H9 (cell line): ENCODE measurements at regions not wholly inside any gene's neighbourhood (a gene's known extent, or its start where the extent isn't known, plus 50 kb on each side); places are given as distances from the start of the nearest gene placed in this dataset.

Source experiments
- DNase-seq: peaks from one replicate; pipeline ENCODE4 v3.0.0-alpha.2; 2017
- H2AFZ ChIP-seq: one replicate; pipeline ENCODE4 v1.6.1; 2013; ENCODE audit warnings: mild to moderate bottlenecking, low read length, control low read depth, moderate library complexity
- H2AK5ac ChIP-seq: 2 replicates; pipeline ENCODE4 v1.6.1; 2013; ENCODE audit warnings: low read length, control low read depth, mixed read lengths; ENCODE audit not compliant: insufficient read length
- H2BK120ac ChIP-seq: one replicate; pipeline ENCODE4 v1.6.1; 2013; ENCODE audit warnings: low read depth, mild to moderate bottlenecking, low read length, control low read depth, inconsistent platforms; ENCODE audit not compliant: poor library complexity, severe bottlenecking
- H2BK12ac ChIP-seq: 2 replicates; pipeline ENCODE4 v1.6.1; 2013; ENCODE audit warnings: low read length, control low read depth, mixed read lengths, low read depth; ENCODE audit not compliant: insufficient read length
- H2BK15ac ChIP-seq: 2 replicates; pipeline ENCODE4 v1.6.1; 2013; ENCODE audit warnings: low read depth, low read length, control low read depth
- H2BK20ac ChIP-seq: one replicate; pipeline ENCODE4 v1.6.1; 2013; ENCODE audit warnings: low read depth, mild to moderate bottlenecking, low read length, control low read depth, inconsistent platforms; ENCODE audit not compliant: poor library complexity, severe bottlenecking
- H2BK5ac ChIP-seq: 2 replicates; pipeline ENCODE4 v1.6.1; 2013; ENCODE audit warnings: low read length, control low read depth, mixed read lengths; ENCODE audit not compliant: insufficient read length
- H3K14ac ChIP-seq: 2 replicates; pipeline ENCODE4 v1.6.1; 2013; ENCODE audit warnings: low read length, control low read depth; ENCODE audit not compliant: insufficient read depth
- H3K18ac ChIP-seq: 2 replicates; pipeline ENCODE4 v1.6.1; 2013; ENCODE audit warnings: low read depth, mild to moderate bottlenecking, mixed read lengths, low read length, control low read depth; ENCODE audit not compliant: insufficient read length
- H3K23ac ChIP-seq: 2 replicates; pipeline ENCODE4 v1.6.1; 2013; ENCODE audit warnings: low read length, control low read depth, mixed read lengths, low read depth; ENCODE audit not compliant: insufficient read length
- H3K23me2 ChIP-seq: 2 replicates; pipeline ENCODE4 v1.6.1; 2013; ENCODE audit warnings: low read depth, mild to moderate bottlenecking, mixed read lengths, low read length, control low read depth; ENCODE audit not compliant: insufficient read length, poor library complexity, severe bottlenecking
- H3K27ac ChIP-seq: 2 replicates; pipeline ENCODE4 v1.5.1; 2013; ENCODE audit warnings: low read length, control low read depth, mixed read lengths, low read depth; ENCODE audit not compliant: insufficient read length
- H3K27me3 ChIP-seq: 2 replicates; pipeline ENCODE4 v1.6.1; 2013; ENCODE audit warnings: low read length, control low read depth, inconsistent platforms; ENCODE audit not compliant: insufficient read depth
- H3K4ac ChIP-seq: 2 replicates; pipeline ENCODE4 v1.6.1; 2013; ENCODE audit warnings: low read depth, mild to moderate bottlenecking, control low read depth, inconsistent platforms, low read length, moderate library complexity
- H3K4me1 ChIP-seq: 2 replicates; pipeline ENCODE4 v1.6.1; 2013; ENCODE audit warnings: low read length, control low read depth, inconsistent platforms; ENCODE audit not compliant: insufficient read depth
- H3K4me2 ChIP-seq: 2 replicates; pipeline ENCODE4 v1.6.1; 2013; ENCODE audit warnings: low read length, control low read depth, mixed read lengths; ENCODE audit not compliant: insufficient read length, insufficient read depth
- H3K56ac ChIP-seq: 2 replicates; pipeline ENCODE4 v1.6.1; 2013; ENCODE audit warnings: low read depth, mild to moderate bottlenecking, mixed read lengths, low read length, control low read depth; ENCODE audit not compliant: insufficient read length
- H3K79me1 ChIP-seq: 2 replicates; pipeline ENCODE4 v1.6.1; 2013; ENCODE audit warnings: low read depth, mild to moderate bottlenecking, moderate library complexity, low read length, control low read depth, inconsistent platforms; ENCODE audit not compliant: insufficient read depth, poor library complexity, severe bottlenecking
- H3K79me2 ChIP-seq: 2 replicates; pipeline ENCODE4 v1.6.1; 2013; ENCODE audit warnings: low read length, control low read depth, inconsistent platforms; ENCODE audit not compliant: insufficient read depth
- H3K9ac ChIP-seq: 2 replicates; pipeline ENCODE4 v1.6.1; 2013; ENCODE audit warnings: low read length, control low read depth, mixed read lengths; ENCODE audit not compliant: insufficient read length; ENCODE audit errors: extremely low read depth
- H3K9me3 ChIP-seq: one replicate; pipeline ENCODE4 v1.6.1; 2013; ENCODE audit warnings: low read depth, low read length, inconsistent platforms; ENCODE audit not compliant: control insufficient read depth
- H3T11ph ChIP-seq: one replicate; pipeline ENCODE4 v1.6.1; 2013; ENCODE audit warnings: mild to moderate bottlenecking, low read length, control low read depth, inconsistent platforms
- H4K20me1 ChIP-seq: one replicate; pipeline ENCODE4 v1.6.1; 2013; ENCODE audit not compliant: control insufficient read depth, insufficient read length, insufficient read depth
- H4K5ac ChIP-seq: 2 replicates; pipeline ENCODE4 v1.6.1; 2013; ENCODE audit warnings: low read depth, mild to moderate bottlenecking, mixed read lengths, low read length, control low read depth; ENCODE audit not compliant: insufficient read length
- H4K8ac ChIP-seq: replicated peaks from 2 replicates; pipeline ENCODE4 v1.6.1; 2013; ENCODE audit warnings: low read length, control low read depth, mixed read lengths, low read depth; ENCODE audit not compliant: insufficient read length
- H4K91ac ChIP-seq: 2 replicates; pipeline ENCODE4 v1.6.1; 2013; ENCODE audit warnings: low read depth, mild to moderate bottlenecking, moderate library complexity, mixed read lengths, low read length, control low read depth; ENCODE audit not compliant: insufficient read length
- H3K27ac Mint-ChIP-seq, 3 experiments: 2 replicates in 2 of 3; 3 replicates in 1 of 3; pipeline ENCODE4 v1.8.0; 2020 to 2021; ENCODE audit warnings: mixed read lengths in 3 of 3, mild to moderate bottlenecking in 1 of 3, moderate library complexity in 1 of 3
- H3K27me3 Mint-ChIP-seq: 2 replicates; pipeline ENCODE4 v1.8.0; 2021; ENCODE audit warnings: low read depth, mild to moderate bottlenecking, moderate library complexity, mixed read lengths
- H3K36me3 Mint-ChIP-seq, 3 experiments: 2 replicates in 2 of 3; 3 replicates in 1 of 3; pipeline ENCODE4 v1.8.0; 2020 to 2021; ENCODE audit warnings: low read depth in 3 of 3, mixed read lengths in 3 of 3; ENCODE audit not compliant: insufficient read depth in 1 of 3
- H3K4me1 Mint-ChIP-seq, 2 experiments: 2 replicates each; pipeline ENCODE4 v1.8.0; 2020; ENCODE audit warnings: mixed read lengths in 2 of 2
- H3K4me3 Mint-ChIP-seq, 2 experiments: 2 replicates in 1 of 2; 3 replicates in 1 of 2; pipeline ENCODE4 v1.8.0; 2020 to 2021; ENCODE audit warnings: mild to moderate bottlenecking in 2 of 2, mixed read lengths in 2 of 2, moderate library complexity in 1 of 2
- H3K9me3 Mint-ChIP-seq, 2 experiments: 2 replicates in 1 of 2; 3 replicates in 1 of 2; pipeline ENCODE4 v1.8.0; 2020; ENCODE audit warnings: mild to moderate bottlenecking in 2 of 2, mixed read lengths in 2 of 2, moderate library complexity in 1 of 2
- CTCF ChIP-seq: fragments of 200-600 bp; sonication (generic); conservative IDR thresholded peaks from 3 replicates; pipeline ENCODE4 v1.8.0; 2021; ENCODE audit warnings: antibody characterized with exemption, mild to moderate bottlenecking

DNA sequence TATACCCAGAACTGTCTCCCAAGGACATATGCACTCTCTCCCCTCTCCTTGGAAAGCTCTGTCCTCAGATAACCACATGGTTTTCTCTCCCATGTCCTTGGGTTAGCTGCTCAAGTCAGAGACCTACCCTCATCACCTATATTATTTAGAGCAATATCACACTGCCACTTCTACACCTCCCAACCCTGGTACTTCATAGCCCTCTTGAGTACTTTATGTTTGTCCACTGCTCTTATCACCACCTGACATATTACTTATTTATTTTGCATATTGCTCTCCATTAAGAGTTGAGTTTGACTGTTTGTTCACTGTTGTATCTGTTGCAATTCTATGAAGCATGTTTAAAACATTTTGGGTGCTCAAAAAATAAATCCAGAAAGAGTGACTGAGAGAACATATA is 126.3 kb upstream of the ATP1B1 start:
- Mint-ChIP-seq H3K36me3 (no peaks in the 10 kb centered on the region), H3K27me3 (no peaks in the 10 kb centered on the region; the same call in none of the 2 replicates), H3K4me1 (peaks cover 4 to 7% of the 10 kb centered on the region in 2 experiments), H3K9me3 (peaks cover 0 to 2% of the 10 kb centered on the region in 2 experiments; a peak in 2 of 5 replicates), H3K4me3 (no peak overlapping the region), H3K27ac (no peak overlapping the region)
- Histone ChIP-seq H3K27me3 (no peaks in the 10 kb centered on the region), H2AK5ac (no peak overlapping the region), H3K4me2 (no peak overlapping the region), H2AFZ (no peak overlapping the region), H2BK12ac (no peak overlapping the region), H4K8ac (no peak overlapping the region), H3K56ac (no peak overlapping the region), H3K14ac (no peak overlapping the region), H4K91ac (no peak overlapping the region), H3T11ph (no peak overlapping the region), H3K4ac (no peak overlapping the region), H4K20me1 (no peaks in the 10 kb centered on the region), H2BK15ac (no peak overlapping the region), H3K27ac (no peak overlapping the region), H3K9me3 (no peaks in the 10 kb centered on the region), H2BK120ac (no peak overlapping the region), H3K79me2 (no peaks in the 10 kb centered on the region), H3K79me1 (no peaks in the 10 kb centered on the region), H3K9ac (no peak overlapping the region), H3K23me2 (no peaks in the 10 kb centered on the region), H2BK20ac (no peak overlapping the region), H3K23ac (no peak overlapping the region), H4K5ac (no peak overlapping the region), H3K4me1 (no peaks in the 10 kb centered on the region), H3K18ac (no peak overlapping the region), H2BK5ac (no peak overlapping the region)
- no peak for TF ChIP-seq CTCF
- no peak for DNase-seq
